Left lung (tissue), 4 donors: ENCODE measurements at regions not wholly inside any gene's neighbourhood (a gene's known extent, or its start where the extent isn't known, plus 50 kb on each side); places are given as distances from the start of the nearest gene placed in this dataset.

Source experiments
- ATAC-seq: fragments of 200-7000 bp; cut with Tn5 transposase; one replicate; pipeline ENCODE4 v1.9.1; 2020; ENCODE audit warnings: moderate library complexity
- DNase-seq, 4 donors: peaks; one replicate each; pipeline ENCODE4 v3.0.0-alpha.2; 2013 to 2020
- H3K27ac ChIP-seq, 2 donors: fragments of 200-600 bp; sonication (generic) in 1 of 2; one replicate each; pipeline versions ENCODE4 v1.5.0 to v1.8.0; 2020 to 2021
- H3K27me3 ChIP-seq, 2 donors: fragments of 200-600 bp; sonication (generic) in 1 of 2; one replicate each; pipeline versions ENCODE4 v1.5.0 to v1.8.0; 2020 to 2021
- H3K36me3 ChIP-seq, 2 donors: fragments of 200-600 bp; sonication (generic) in 1 of 2; one replicate each; pipeline versions ENCODE4 v1.5.0 to v1.8.0; 2020 to 2021
- H3K4me1 ChIP-seq, 2 donors: fragments of 200-600 bp; one replicate each; pipeline ENCODE4 v1.8.0; 2021
- H3K4me3 ChIP-seq, 2 donors: fragments of 200-600 bp; sonication (generic) in 1 of 2; one replicate each; pipeline versions ENCODE4 v1.5.0 to v1.8.0; 2020 to 2021; ENCODE audit warnings: mild to moderate bottlenecking in 1 of 2
- H3K9me3 ChIP-seq, 2 donors: fragments of 200-600 bp; sonication (generic) in 1 of 2; one replicate each; pipeline versions ENCODE4 v1.5.0 to v1.8.0; 2020 to 2021
- CTCF ChIP-seq, 2 donors: fragments of 200-600 bp; sonication (generic) in 1 of 2; IDR thresholded peaks; one replicate each; pipeline versions ENCODE4 v1.5.0 to v1.8.0; 2021; ENCODE audit warnings: antibody characterized with exemption in 2 of 2
- intact Hi-C, 2 donors: fragments of 100-400 bp; cut with DNase I; formaldehyde crosslinking; loops; one replicate each; pipeline versions ENCODE4 v1.11.2 to v1.14.2; 2022
- donor health status: DM: no; HTN: yes; CAD: no.
- donor health status: DM: no; HTN: no; CAD: no.

DNA sequence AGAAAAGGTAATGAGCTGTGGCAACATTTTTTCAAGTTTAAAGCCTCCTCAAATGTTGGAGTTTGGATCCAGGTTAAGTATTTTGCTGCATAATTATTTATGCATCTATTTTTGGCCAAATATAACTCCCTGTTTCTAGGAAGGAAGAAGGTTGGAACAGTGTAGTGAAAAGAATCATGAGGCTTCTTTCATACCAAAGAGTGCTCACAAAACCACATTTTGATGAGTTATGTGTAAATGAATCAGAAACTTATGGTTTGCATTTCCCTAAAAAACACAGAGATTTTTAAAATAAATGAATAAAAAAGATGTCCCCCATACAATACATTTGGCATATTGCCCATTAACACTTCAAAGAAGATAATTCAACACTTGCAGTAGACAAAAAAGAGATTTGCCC is 246.9 kb upstream of the PRDM1 start:
- H3K4me1 ChIP-seq: no peaks in the 10 kb centered on the region
- TF ChIP-seq CTCF (IDR thresholded peaks at IDR 0.05): no peak
- DNase-seq: no peak

GRCh38 chr6:105838171-105838570 is 248.0 kb upstream of the PRDM1 start:
- ATAC-seq: no peak
- peaks cover 0 to under 1% of the 10 kb centered on the region in 2 donors for H3K4me1 ChIP-seq
- H3K9me3 ChIP-seq: no peaks in the 10 kb centered on the region
- no peak for DNase-seq
- no peaks in the 10 kb centered on the region for H3K36me3 ChIP-seq
- no peak for TF ChIP-seq CTCF (IDR thresholded peaks at IDR 0.05)
- H3K27ac ChIP-seq: no peak overlapping the region
- intact Hi-C loops: no loop called here
- H3K27me3 ChIP-seq: no peaks in the 10 kb centered on the region
- no peak overlapping the region for H3K4me3 ChIP-seq

More for the DNA sequence above, 246.9 kb upstream of the PRDM1 start:
- ATAC-seq: no peak
- Histone ChIP-seq H3K36me3 (no peaks in the 10 kb centered on the region), H3K4me3 (no peak overlapping the region), H3K9me3 (no peaks in the 10 kb centered on the region), H3K27me3 (no peaks in the 10 kb centered on the region), H3K27ac (no peak overlapping the region)
- intact Hi-C loops: no loop called here

- TF ChIP-seq CTCF (IDR thresholded peaks at IDR 0.05): no peak
- intact Hi-C loops: no loop called here
- Histone ChIP-seq H3K9me3 (no peaks in the 10 kb centered on the region), H3K27me3 (no peaks in the 10 kb centered on the region), H3K4me1 (peaks cover 0 to 10% of the 10 kb centered on the region in 2 donors), H3K4me3 (no peak overlapping the region), H3K36me3 (no peaks in the 10 kb centered on the region), H3K27ac (no peak overlapping the region)
- DNase-seq (no peak), ATAC-seq (peak; percentile 43)
Observed at GRCh38 chr6:105836889-105837288, 249.2 kb upstream of the PRDM1 start.

DNA sequence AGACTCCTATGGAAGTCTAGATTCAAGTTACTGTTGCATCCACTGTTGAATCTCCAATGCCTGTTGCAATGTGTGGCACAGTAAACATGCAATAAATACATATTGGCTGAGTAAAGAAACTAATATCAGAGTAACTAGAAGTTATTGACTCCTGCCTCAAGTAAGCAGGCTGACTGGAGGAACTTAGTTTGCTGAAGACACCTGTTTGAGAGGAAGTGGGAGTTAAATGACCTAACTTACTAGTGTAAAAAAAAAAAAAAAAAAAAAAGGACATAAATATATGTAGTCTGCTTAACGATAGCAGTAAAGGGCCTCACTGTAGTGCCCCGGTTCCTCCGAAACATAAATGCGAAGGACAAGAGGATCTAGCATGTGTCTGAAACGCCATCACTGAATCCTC is 249.8 kb upstream of the PRDM1 start:
- ATAC-seq: no peak
- no peaks in the 10 kb centered on the region for H3K27me3 ChIP-seq
- H3K36me3 ChIP-seq: no peaks in the 10 kb centered on the region
- no peaks in the 10 kb centered on the region for H3K9me3 ChIP-seq
- DNase-seq: no peak
- H3K4me1 ChIP-seq: peaks cover 0 to 14% of the 10 kb centered on the region in 2 donors
- intact Hi-C loops: no loop called here
- no peak overlapping the region for H3K27ac ChIP-seq
- H3K4me3 ChIP-seq: no peak overlapping the region
- TF ChIP-seq CTCF (IDR thresholded peaks at IDR 0.05): no peak

- TF ChIP-seq CTCF (IDR thresholded peaks at IDR 0.05): no peak
- no peak overlapping the region for H3K27ac ChIP-seq
- peak in 1 of 4 donors; percentile 13 for DNase-seq
Observed at GRCh38 chr6:105835373-105835772, 250.8 kb upstream of the PRDM1 start.

More at GRCh38 chr6:105835373-105835772, 250.8 kb upstream of the PRDM1 start:
- peaks cover 0 to 14% of the 10 kb centered on the region in 2 donors for H3K4me1 ChIP-seq
- H3K9me3 ChIP-seq: no peaks in the 10 kb centered on the region
- no peak for ATAC-seq
- no peaks in the 10 kb centered on the region for H3K27me3 ChIP-seq
- intact Hi-C loops: no loop called here
- H3K4me3 ChIP-seq: no peak overlapping the region
- no peaks in the 10 kb centered on the region for H3K36me3 ChIP-seq
